Activated naive CD4-positive, alpha-beta T cell treated with anti-CD3 and anti-CD28 coated beads for 36 hours (primary cell): ENCODE measurements at regions not wholly inside any gene's neighbourhood (a gene's known extent, or its start where the extent isn't known, plus 50 kb on each side); places are given as distances from the start of the nearest gene placed in this dataset.
"Not testable (repeated sequence)": the region's sequence is repeated elsewhere in the genome, so short reads cannot be mapped to it uniquely, and the experiment has no call there.

ENCODE experiments used
- CTCF ChIA-PET: fragments of 350-600 bp; sonication (Branson Sonifier 250); formaldehyde crosslinking; loops from one replicate; lab custom pipeline; 2021; ENCODE audit warnings: antibody characterized with exemption; lab: Charles Lee
- DNase-seq: peaks from one replicate; pipeline ENCODE4 v3.0.0-alpha.2; 2020
- H3K27ac Mint-ChIP-seq: one replicate; pipeline ENCODE4 v1.8.0; 2021; ENCODE audit warnings: mild to moderate bottlenecking, mixed read lengths
- H3K27me3 Mint-ChIP-seq: one replicate; pipeline ENCODE4 v1.8.0; 2021; ENCODE audit warnings: low read depth, mixed read lengths
- H3K36me3 Mint-ChIP-seq: one replicate; pipeline ENCODE4 v1.8.0; 2021; ENCODE audit warnings: low read depth, mixed read lengths
- H3K4me1 Mint-ChIP-seq: one replicate; pipeline ENCODE4 v1.8.0; 2021; ENCODE audit warnings: low read depth, mixed read lengths
- H3K4me3 Mint-ChIP-seq: one replicate; pipeline ENCODE4 v1.8.0; 2021; ENCODE audit warnings: mild to moderate bottlenecking, moderate library complexity, mixed read lengths
- H3K9me3 Mint-ChIP-seq: one replicate; pipeline ENCODE4 v1.8.0; 2021; ENCODE audit warnings: mixed read lengths
- intact Hi-C: fragments of 100-400 bp; cut with micrococcal nuclease; formaldehyde crosslinking; loops from one replicate; pipeline ENCODE4 v1.15.1; 2023

DNA sequence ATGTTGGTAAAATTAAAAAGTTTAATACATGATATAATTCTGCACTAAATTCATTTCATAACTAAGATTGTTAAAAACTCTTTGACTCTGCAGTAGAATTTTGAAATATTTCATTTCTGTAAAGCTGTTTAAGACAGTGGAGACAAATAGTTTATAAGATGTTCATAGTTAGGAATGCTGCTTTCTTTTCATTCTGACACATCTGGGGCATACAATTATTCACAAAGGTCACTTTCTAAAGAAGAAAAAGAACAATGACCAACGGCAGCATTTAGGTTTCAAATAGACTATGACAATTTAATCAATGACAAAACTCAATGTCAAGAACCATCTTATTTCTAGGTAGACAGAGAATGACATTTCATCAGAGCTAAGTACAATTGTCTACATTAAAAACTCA is 1422.1 kb downstream of the PCDH9 start:
- Mint-ChIP-seq H3K9me3 (peaks cover 4% of the 10 kb centered on the region), H3K4me1 (no peaks in the 10 kb centered on the region), H3K27me3 (no peaks in the 10 kb centered on the region), H3K27ac (no peak overlapping the region), H3K4me3 (no peak overlapping the region), H3K36me3 (no peaks in the 10 kb centered on the region)
- intact Hi-C loops = no loop called here
- no peak for DNase-seq
- CTCF ChIA-PET = interaction anchor here (0.6 kb wide), 1 partner anchor 88 kb away, joined by 3 read pairs; no protein-coding TSS in a partner anchor

DNA sequence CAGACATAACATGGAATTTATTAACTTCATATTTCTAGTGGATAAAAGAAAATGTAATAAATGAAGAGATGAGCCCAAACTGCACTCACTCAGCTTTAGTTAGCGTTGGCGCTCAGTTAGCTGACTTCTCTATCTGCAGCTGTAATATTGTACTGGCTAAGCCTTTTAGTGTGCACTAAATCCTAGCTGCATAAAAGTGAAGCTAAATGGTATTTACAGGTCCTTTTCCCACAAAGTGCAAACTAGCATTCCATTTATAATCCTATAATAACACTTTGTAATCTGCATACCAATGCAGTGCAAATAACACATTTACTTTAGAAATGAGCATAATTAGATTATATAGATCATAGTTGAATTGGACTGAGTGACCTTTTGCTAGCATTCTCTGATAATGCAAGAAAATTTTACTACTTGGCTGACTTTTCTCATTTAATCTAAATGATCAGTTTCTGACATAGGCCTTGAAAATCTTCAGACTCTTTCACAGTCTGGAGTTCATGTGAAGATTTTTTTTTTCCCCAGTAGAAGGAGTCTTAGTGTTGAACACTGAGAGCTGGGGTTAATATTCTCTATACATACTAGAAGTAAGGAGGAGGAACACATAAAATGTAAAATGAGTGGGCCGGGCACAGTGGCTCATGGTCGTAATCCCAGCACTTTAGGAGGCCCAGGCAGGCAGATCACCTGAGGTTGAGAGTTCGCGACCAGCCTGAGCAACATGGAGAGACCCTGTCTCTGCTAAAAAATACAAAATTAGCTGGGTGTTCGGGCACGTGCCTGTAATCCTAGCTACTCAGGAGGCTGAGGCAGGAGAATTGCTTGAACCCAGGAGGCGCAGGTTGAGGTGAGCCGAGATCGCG is 1426.4 kb downstream of the PCDH9 start:
- no peak overlapping the region for H3K4me3 Mint-ChIP-seq
- no peaks in the 10 kb centered on the region for H3K4me1 Mint-ChIP-seq
- intact Hi-C loops = no loop called here
- H3K36me3 Mint-ChIP-seq = no peaks in the 10 kb centered on the region
- no peak for DNase-seq
- H3K9me3 Mint-ChIP-seq = peaks cover 4% of the 10 kb centered on the region
- no peaks in the 10 kb centered on the region for H3K27me3 Mint-ChIP-seq
- H3K27ac Mint-ChIP-seq = no peak overlapping the region
- CTCF ChIA-PET = no interaction called here

DNA sequence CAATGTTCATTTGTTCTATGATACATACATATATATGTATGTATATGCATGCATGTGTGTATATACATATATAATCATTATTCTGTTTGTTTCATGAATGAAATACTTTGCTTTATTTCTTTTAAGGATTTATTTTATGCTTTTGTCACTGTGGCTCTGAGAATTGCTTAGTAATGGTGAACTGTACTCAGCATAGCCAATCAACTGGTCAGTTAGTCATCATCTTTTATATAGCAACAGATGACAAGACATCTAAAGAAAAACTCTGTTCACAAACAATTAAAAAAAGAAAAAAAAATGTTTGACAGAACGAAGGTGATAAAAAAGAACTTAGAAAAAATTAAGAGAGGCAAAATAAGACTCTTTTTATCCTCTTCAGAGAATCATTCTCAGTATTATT is 1440.3 kb downstream of the PCDH9 start:
- Mint-ChIP-seq H3K4me1 (no peaks in the 10 kb centered on the region), H3K4me3 (no peak overlapping the region), H3K27me3 (no peaks in the 10 kb centered on the region), H3K36me3 (no peaks in the 10 kb centered on the region), H3K9me3 (peaks cover 6% of the 10 kb centered on the region), H3K27ac (no peak overlapping the region)
- no peak for DNase-seq
- CTCF ChIA-PET = no interaction called here
- intact Hi-C loops = no loop called here

DNA sequence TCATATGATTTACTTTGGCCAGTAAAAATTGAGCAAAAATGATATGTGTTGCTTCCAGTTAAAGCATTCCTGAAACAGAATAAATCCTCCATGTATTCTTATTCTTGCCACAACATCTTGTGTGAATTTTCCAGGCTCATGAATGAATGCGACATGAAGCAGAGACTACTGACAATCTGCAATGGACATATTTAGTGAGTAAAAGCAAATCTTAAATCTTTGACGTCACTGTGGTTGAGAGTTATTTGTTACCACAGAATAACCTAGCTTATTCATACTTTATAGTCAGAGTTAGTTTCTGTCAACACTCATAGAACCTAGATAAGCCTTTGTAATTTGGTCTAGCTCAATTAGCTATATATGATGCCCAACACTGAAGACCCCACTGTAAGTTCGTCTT is 1443.1 kb downstream of the PCDH9 start:
- Mint-ChIP-seq H3K36me3 (no peaks in the 10 kb centered on the region), H3K27me3 (no peaks in the 10 kb centered on the region), H3K9me3 (peaks cover 6% of the 10 kb centered on the region), H3K27ac (no peak overlapping the region), H3K4me3 (no peak overlapping the region), H3K4me1 (no peaks in the 10 kb centered on the region)
- intact Hi-C loops = no loop called here
- CTCF ChIA-PET = interaction anchor here (0.7 kb wide), 1 partner anchor 30 kb away, joined by 4 read pairs; no protein-coding TSS in a partner anchor
- DNase-seq = no peak

DNA sequence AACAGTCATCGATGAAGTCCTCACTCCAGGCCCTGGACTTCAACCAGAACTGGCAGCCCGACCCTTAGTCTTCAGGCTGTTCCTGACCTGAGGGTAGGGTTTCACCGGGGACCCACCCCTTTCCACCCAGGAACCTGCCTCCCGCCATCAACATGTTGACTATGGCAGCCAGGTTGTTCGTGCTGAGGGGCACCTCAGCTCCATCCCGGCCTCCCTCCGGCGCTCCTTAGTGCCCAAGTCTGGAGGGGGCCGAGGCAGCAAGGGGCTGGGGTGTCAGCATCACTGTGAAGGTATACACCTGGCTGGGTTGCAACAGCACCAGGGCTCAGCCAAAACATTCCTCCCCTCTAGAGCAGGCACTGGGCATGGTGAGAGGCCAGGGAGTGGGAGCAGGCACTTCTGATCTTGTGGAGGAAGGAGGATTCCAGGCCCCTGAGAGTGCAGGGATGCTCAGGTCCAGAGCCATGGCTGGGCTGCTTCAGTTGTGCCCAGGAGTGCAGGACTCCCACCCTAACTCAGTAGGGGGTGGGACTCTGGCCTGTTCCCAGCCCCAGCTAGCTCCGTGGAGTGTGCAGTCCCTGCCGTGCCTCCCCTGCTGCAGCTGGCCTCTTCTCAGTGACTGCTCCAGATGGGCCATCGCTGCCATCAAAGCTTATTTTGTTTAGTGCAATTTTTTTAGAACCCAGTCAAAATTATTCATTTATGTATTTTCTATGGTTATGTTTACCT is 1445.9 kb downstream of the PCDH9 start:
- H3K27me3 Mint-ChIP-seq = no peaks in the 10 kb centered on the region
- intact Hi-C loops = no loop called here
- no peak overlapping the region for H3K4me3 Mint-ChIP-seq
- peaks cover 11% of the 10 kb centered on the region for H3K9me3 Mint-ChIP-seq
- H3K36me3 Mint-ChIP-seq = no peaks in the 10 kb centered on the region
- no peak overlapping the region for H3K27ac Mint-ChIP-seq
- no peaks in the 10 kb centered on the region for H3K4me1 Mint-ChIP-seq
- CTCF ChIA-PET = no interaction called here
- DNase-seq = no peak

DNA sequence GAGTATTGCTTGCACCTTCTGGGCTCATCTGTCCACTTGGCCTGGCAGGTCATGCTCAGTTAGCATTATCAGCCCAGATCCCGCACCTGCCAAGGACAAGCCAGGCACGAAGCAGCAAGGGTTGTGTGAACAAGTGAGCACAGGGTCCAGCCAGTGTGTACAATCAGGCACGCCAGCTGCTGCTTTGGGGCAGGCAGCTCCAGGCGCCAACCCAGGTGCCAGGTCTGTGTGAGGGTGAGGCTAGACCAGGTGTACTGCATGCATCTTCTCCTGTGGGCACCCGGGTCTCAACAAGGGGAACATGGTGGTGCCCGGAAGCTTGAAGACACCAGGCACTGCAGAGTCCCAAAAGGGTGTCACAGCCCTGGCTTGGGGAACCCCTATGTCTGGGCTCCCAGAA is 1446.8 kb downstream of the PCDH9 start:
- H3K27me3 Mint-ChIP-seq = no peaks in the 10 kb centered on the region
- H3K4me3 Mint-ChIP-seq = no peak overlapping the region
- no peak for DNase-seq
- H3K36me3 Mint-ChIP-seq = no peaks in the 10 kb centered on the region
- H3K9me3 Mint-ChIP-seq = peaks cover 13% of the 10 kb centered on the region
- no peak overlapping the region for H3K27ac Mint-ChIP-seq
- CTCF ChIA-PET = no interaction called here
- intact Hi-C loops = no loop called here
- H3K4me1 Mint-ChIP-seq = no peaks in the 10 kb centered on the region

DNA sequence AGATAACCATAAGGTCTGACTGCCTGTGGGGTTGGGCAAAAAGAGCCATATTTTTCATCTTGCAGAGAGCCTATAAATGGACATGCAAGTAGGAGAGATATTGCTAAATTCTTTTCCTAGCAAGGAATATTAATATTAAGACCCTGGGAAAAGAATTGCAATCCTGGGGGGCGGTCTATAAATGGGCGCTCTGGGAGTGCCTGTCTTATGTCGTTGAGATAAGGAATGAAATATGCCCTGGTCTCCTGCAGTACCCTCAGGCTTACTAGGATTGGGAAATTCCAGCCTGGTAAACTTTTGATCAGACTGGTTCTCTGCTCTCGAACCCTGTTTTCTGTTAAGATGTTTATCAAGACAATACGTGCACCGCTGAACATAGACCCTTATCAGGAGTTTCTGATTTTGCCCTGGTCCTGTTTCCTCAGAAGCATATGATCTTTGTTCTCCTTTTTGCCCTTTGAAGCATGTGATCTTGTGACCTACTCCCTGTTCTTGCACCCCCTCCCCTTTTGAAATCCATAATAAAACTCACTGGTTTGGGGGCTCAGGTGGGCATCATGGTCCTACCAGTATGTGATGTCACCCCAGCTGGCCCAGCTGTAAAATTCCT is 1458.3 kb downstream of the PCDH9 start:
- H3K4me1 Mint-ChIP-seq, CTCF ChIA-PET, H3K27me3 Mint-ChIP-seq, DNase-seq, intact Hi-C loops, H3K4me3 Mint-ChIP-seq, H3K27ac Mint-ChIP-seq, H3K36me3 Mint-ChIP-seq: not testable (repeated sequence)
- peaks cover 20% of the 10 kb centered on the region for H3K9me3 Mint-ChIP-seq

DNA sequence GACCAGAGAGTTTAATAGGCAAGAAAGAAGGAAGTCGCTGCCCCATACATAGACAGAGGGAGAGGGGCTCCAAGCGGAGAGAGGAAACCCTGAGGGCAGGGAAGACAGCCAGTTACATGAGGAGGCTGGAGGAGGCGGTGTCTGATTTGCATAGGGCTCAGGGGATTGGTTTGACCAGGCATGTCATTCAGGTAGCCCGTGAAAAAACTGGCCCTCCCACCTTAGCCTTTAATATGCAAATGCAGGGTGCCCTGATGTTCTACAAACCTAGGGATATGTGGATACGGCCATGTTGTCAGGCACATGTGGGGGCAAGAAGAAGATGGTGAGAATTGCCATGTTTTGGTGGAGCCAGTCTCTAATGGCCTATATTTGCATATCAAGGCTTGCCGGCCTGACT is 1461.6 kb downstream of the PCDH9 start:
- no peaks in the 10 kb centered on the region for H3K4me1 Mint-ChIP-seq
- H3K27me3 Mint-ChIP-seq = no peaks in the 10 kb centered on the region
- no peak overlapping the region for H3K4me3 Mint-ChIP-seq
- CTCF ChIA-PET = no interaction called here
- H3K36me3 Mint-ChIP-seq = no peaks in the 10 kb centered on the region
- no peak for DNase-seq
- intact Hi-C loops = no loop called here
- H3K9me3 Mint-ChIP-seq = peaks cover 19% of the 10 kb centered on the region
- H3K27ac Mint-ChIP-seq = no peak overlapping the region

DNA sequence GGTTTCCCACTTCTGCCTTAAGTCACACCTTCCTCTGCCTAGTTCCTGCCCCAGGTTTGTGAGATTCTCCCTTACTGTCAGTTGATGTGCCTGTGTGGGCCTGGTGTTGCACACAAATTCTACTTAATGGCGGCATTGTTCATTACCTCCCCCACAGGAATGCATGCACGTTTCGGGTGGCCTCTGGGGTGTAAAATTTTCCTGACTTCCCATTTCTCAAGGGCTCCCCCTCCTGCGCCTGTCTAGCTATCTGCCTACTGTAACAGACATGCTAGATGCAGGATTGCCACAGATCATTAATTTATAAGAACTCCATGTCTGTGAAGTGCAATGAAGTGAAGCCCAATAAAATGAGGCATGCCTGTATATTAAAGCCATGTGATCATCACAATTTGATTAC is 1466.3 kb downstream of the PCDH9 start:
- Mint-ChIP-seq H3K9me3 (peaks cover 10% of the 10 kb centered on the region), H3K27ac (no peak overlapping the region)
- intact Hi-C loops = no loop called here

DNA sequence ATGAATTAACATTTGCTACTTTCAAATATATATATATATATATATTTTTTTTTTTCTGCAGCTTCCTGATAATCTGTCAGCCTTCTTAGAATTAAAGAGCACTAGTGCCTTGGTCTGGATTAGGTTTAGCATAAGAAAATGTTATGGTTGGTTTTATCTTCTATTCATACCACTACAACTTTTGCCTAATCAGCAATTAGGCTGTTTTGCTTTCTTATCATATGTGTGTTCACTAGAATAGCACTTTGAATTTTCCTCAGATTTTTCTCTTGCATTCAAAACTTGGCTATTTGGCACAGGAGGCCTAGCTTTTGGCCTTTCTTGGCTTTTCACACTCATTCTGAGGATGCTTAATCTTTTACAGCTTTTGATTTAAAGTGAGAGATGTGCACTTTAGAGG is 1468.1 kb downstream of the PCDH9 start:
- H3K4me1 Mint-ChIP-seq = no peaks in the 10 kb centered on the region
- CTCF ChIA-PET = no interaction called here
- no peak overlapping the region for H3K4me3 Mint-ChIP-seq
- DNase-seq = no peak
- intact Hi-C loops = no loop called here
- H3K9me3 Mint-ChIP-seq = peaks cover 20% of the 10 kb centered on the region
- H3K27me3 Mint-ChIP-seq = no peaks in the 10 kb centered on the region
- no peak overlapping the region for H3K27ac Mint-ChIP-seq
- H3K36me3 Mint-ChIP-seq = no peaks in the 10 kb centered on the region

More for the DNA sequence above, 1466.3 kb downstream of the PCDH9 start:
- no peak overlapping the region for H3K4me3 Mint-ChIP-seq
- no peaks in the 10 kb centered on the region for H3K4me1 Mint-ChIP-seq
- no peak for DNase-seq
- H3K36me3 Mint-ChIP-seq = no peaks in the 10 kb centered on the region
- CTCF ChIA-PET = no interaction called here
- H3K27me3 Mint-ChIP-seq = no peaks in the 10 kb centered on the region

DNA sequence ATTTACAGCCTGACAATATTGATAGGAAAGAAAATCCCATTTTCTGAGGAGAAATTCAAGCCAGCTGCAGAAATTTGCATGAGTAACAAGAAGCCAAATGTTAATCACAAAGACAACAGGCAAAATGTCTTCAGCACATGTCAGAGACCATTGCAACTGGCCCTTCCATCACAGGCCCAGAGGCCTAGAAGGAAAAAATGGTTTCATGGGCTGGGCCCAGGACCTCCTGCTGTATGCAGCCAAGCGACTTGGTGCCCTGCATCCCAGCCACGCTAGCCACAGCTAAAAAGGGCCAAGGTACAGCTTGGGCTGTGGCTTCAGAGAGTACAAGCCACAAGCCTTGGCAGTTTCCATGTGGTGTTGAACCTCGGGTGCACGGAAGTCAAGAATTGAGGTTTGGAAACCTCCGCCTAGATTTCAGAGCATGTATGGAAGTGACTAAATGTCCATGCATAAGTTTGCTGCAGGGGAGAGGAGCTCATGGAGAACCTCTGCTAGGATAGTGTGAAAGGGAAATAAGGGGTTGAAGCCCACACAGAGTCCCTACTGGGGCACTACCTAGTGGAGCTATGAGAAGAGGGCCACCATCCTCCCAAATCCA is 1474.0 kb downstream of the PCDH9 start:
- Mint-ChIP-seq H3K36me3 (no peaks in the 10 kb centered on the region), H3K4me3 (no peak overlapping the region), H3K27ac (no peak overlapping the region), H3K9me3 (peaks cover 25% of the 10 kb centered on the region), H3K27me3 (no peaks in the 10 kb centered on the region), H3K4me1 (no peaks in the 10 kb centered on the region)
- intact Hi-C loops = no loop called here
- CTCF ChIA-PET = no interaction called here
- no peak for DNase-seq

DNA sequence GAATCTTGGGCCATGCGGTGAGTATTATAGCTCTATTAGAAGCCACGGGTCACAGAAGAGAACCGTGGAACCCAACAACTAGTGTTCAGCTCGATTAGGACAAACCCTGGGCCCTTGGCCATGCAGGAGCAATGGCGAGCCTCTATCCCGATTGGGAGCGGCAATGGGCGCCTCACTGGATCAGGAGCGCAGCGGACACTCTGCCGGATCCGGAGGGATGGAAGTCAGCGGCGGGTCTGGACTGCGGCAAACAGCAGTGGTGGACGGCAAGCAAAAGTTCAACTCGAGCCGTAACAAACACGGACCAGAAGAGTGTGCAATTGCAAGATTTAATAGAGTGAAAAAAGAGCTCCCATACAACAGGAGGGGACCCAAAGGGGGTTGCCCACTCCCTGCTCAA is 1481.9 kb downstream of the PCDH9 start:
- Mint-ChIP-seq H3K4me1 (no peaks in the 10 kb centered on the region), H3K4me3 (no peak overlapping the region), H3K9me3 (peaks cover 16% of the 10 kb centered on the region), H3K27me3 (no peaks in the 10 kb centered on the region), H3K36me3 (no peaks in the 10 kb centered on the region), H3K27ac (no peak overlapping the region)
- CTCF ChIA-PET = no interaction called here
- DNase-seq = no peak
- intact Hi-C loops = no loop called here
